HCT116 (cell line): ENCODE measurements at regions not wholly inside any gene's neighbourhood (a gene's known extent, or its start where the extent isn't known, plus 50 kb on each side); places are given as distances from the start of the nearest gene placed in this dataset.

Source experiments
- CEBPB ChIP-seq: IDR thresholded peaks from 2 replicates; pipeline ENCODE4 v1.6.1; 2012; ENCODE audit warnings: low read depth
- CTCF ChIP-seq, 3 experiments: fragments of 200-600 bp in 1 of 3; sonication (generic) in 1 of 3; IDR thresholded peaks in 2 of 3; conservative IDR thresholded peaks in 1 of 3; 2 replicates each; pipeline ENCODE4 v1.5.1; 2012 to 2017; ENCODE audit warnings: low read depth in 2 of 3, low read length in 2 of 3, antibody characterized with exemption in 1 of 3, borderline replicate concordance in 1 of 3, control low read depth in 1 of 3, mild to moderate bottlenecking in 1 of 3, mixed read lengths in 1 of 3, mixed run types in 1 of 3, moderate library complexity in 1 of 3; ENCODE audit not compliant: insufficient read depth in 1 of 3
- EGR1 ChIP-seq: IDR thresholded peaks from 2 replicates; pipeline ENCODE4 v1.6.1; 2012; ENCODE audit warnings: low read depth
- EZH2 ChIP-seq: fragments of 200-600 bp; sonication (generic); IDR thresholded peaks from 2 replicates; pipeline ENCODE4 v1.6.1; 2017; ENCODE audit warnings: antibody characterized with exemption, mixed run types
- EZH2phosphoT487 ChIP-seq: fragments of 200-600 bp; IDR thresholded peaks from 2 replicates; pipeline ENCODE4 v1.6.1; 2018; ENCODE audit warnings: antibody characterized with exemption, borderline replicate concordance
- JUND ChIP-seq: IDR thresholded peaks from 2 replicates; pipeline ENCODE4 v1.6.1; 2012
- POLR2A ChIP-seq: IDR thresholded peaks from 2 replicates; pipeline ENCODE4 v1.7.0; 2011; ENCODE audit warnings: borderline replicate concordance; ENCODE audit not compliant: insufficient read depth, insufficient read length; ENCODE audit errors: extremely low read depth
- POLR2AphosphoS5 ChIP-seq: IDR thresholded peaks from 2 replicates; pipeline ENCODE4 v1.6.1; 2011; ENCODE audit warnings: mild to moderate bottlenecking, low read depth, low read length, moderate library complexity
- RAD21 ChIP-seq: IDR thresholded peaks from 2 replicates; pipeline ENCODE4 v1.6.1; 2012; ENCODE audit warnings: low read depth, mild to moderate bottlenecking
- REST ChIP-seq: IDR thresholded peaks from 2 replicates; pipeline ENCODE4 v1.6.1; 2012; ENCODE audit warnings: low read depth
- SP1 ChIP-seq: IDR thresholded peaks from 2 replicates; pipeline ENCODE4 v1.6.1; 2012; ENCODE audit warnings: low read depth
- ZBTB33 ChIP-seq: IDR thresholded peaks from 2 replicates; pipeline ENCODE4 v1.6.1; 2011; ENCODE audit warnings: mild to moderate bottlenecking, low read length, moderate library complexity; ENCODE audit not compliant: insufficient replicate concordance; ENCODE audit errors: extremely low read depth

GRCh38 chr10:91153508-91153907, 67.0 kb upstream of the PCGF5 start:
- TF ChIP-seq CTCF (IDR thresholded peaks at IDR 0.05 in 2 of 3, conservative IDR thresholded peaks at IDR 0.05 in 1 of 3; ENCODE audit: borderline replicate concordance in 1 of 3, insufficient read depth in 1 of 3, low read depth in 2 of 3, low read length in 2 of 3): no peak
- no peak for TF ChIP-seq REST
- no peak for TF ChIP-seq EZH2
- TF ChIP-seq EZH2phosphoT487: no peak
- TF ChIP-seq ZBTB33: no peak
- no peak for TF ChIP-seq POLR2A
- no peak for TF ChIP-seq POLR2AphosphoS5
- TF ChIP-seq CEBPB: no peak
- no peak for TF ChIP-seq SP1
- no peak for TF ChIP-seq RAD21
- TF ChIP-seq EGR1: no peak
- no peak for TF ChIP-seq JUND
